ENCODE measurements at regions not wholly inside any gene's neighbourhood (a gene's known extent, or its start where the extent isn't known, plus 50 kb on each side); places are given as distances from the start of the nearest gene placed in this dataset.

- ATAC-seq = no peak
- TF ChIP-seq ZNF8 (CRISPR knock-in tag; IDR thresholded peaks at IDR 0.05) (no peak), ARNTL (CRISPR knock-in tag; IDR thresholded peaks at IDR 0.05; ENCODE audit: borderline replicate concordance, low read depth) (no peak), ESRRG (CRISPR knock-in tag; IDR thresholded peaks at IDR 0.05) (no peak), TCF4 (CRISPR knock-in tag; IDR thresholded peaks at IDR 0.05; ENCODE audit: borderline replicate concordance) (no peak), POU6F1 (CRISPR knock-in tag; IDR thresholded peaks at IDR 0.05; ENCODE audit: borderline replicate concordance, low read depth) (no peak), ZC3H10 (CRISPR knock-in tag; IDR thresholded peaks at IDR 0.05) (no peak), ISL1 (CRISPR knock-in tag; IDR thresholded peaks at IDR 0.05) (no peak), ZFP3 (CRISPR knock-in tag; IDR thresholded peaks at IDR 0.05) (no peak), BACH2 (CRISPR knock-in tag; IDR thresholded peaks at IDR 0.05; ENCODE audit: borderline replicate concordance) (no peak), ZNF565 (CRISPR knock-in tag; conservative IDR thresholded peaks at IDR 0.05; ENCODE audit: low read depth) (no peak), PPARA (CRISPR knock-in tag; IDR thresholded peaks at IDR 0.05; ENCODE audit: borderline replicate concordance) (no peak), SNAI2 (CRISPR knock-in tag; IDR thresholded peaks at IDR 0.05) (no peak), CSRNP3 (CRISPR knock-in tag; IDR thresholded peaks at IDR 0.05) (no peak), ZNF70 (CRISPR knock-in tag; IDR thresholded peaks at IDR 0.05) (no peak), TOX (CRISPR knock-in tag; IDR thresholded peaks at IDR 0.05; ENCODE audit: borderline replicate concordance) (no peak), CREB5 (CRISPR knock-in tag; IDR thresholded peaks at IDR 0.05; ENCODE audit: low read depth) (no peak)
These were observed 828.6 kb downstream of the TBC1D22A start for GRCh38 chr22:47591016-47591415.

GRCh38 chr22:47589271-47590250 is 827.1 kb downstream of the TBC1D22A start:
- TF ChIP-seq CSDC2 (CRISPR knock-in tag; IDR thresholded peaks at IDR 0.05) (no peak), CREB5 (CRISPR knock-in tag; IDR thresholded peaks at IDR 0.05; ENCODE audit: low read depth) (no peak), ZFP30 (CRISPR knock-in tag; IDR thresholded peaks at IDR 0.05) (no peak), BACH2 (CRISPR knock-in tag; IDR thresholded peaks at IDR 0.05; ENCODE audit: borderline replicate concordance) (no peak), PATZ1 (CRISPR knock-in tag; IDR thresholded peaks at IDR 0.05; ENCODE audit: borderline replicate concordance) (no peak), SNAI2 (CRISPR knock-in tag; IDR thresholded peaks at IDR 0.05) (no peak), RARB (CRISPR knock-in tag; IDR thresholded peaks at IDR 0.05) (no peak), TSHZ2 (CRISPR knock-in tag; IDR thresholded peaks at IDR 0.05) (no peak), POU6F1 (CRISPR knock-in tag; IDR thresholded peaks at IDR 0.05; ENCODE audit: borderline replicate concordance, low read depth) (no peak)
- ATAC-seq = no peak

Data from SK-N-SH treated with all-trans-retinoic acid at 6 μM for 48 hours (cell line).